GM12873 (cell line): ENCODE measurements at regions not wholly inside any gene's neighbourhood (a gene's known extent, or its start where the extent isn't known, plus 50 kb on each side); places are given as distances from the start of the nearest gene placed in this dataset.

Experiments used
- TF ChIP-seq, protein P1 (sequence below): IDR thresholded peaks from 2 replicates; pipeline ENCODE4 v1.5.1; 2012; ENCODE audit warnings: low read depth, mild to moderate bottlenecking, moderate library complexity, low read length, control low read depth; ENCODE audit not compliant: insufficient read depth; ENCODE audit errors: missing control alignments

DNA sequence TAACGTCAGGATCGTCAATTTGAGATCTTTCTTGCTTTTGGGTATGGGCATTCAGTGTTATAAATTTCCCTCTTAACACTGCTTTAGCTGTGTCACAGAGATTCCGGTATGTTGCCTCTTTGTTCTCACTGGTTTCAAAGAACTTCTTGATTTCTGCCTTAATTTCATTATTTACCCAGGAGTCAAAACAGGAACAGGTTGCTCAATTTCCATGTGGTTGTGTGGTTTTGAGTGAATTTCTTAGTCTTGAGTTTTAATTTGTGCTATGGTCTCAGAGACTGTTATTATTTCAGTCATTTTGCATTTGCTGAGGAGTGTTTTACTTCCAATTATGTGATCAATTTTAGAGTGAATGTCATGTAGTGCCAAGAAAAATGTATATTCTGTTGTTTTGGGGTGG is 153.1 kb downstream of the PCDH17 start:
- TF ChIP-seq, protein P1, sequence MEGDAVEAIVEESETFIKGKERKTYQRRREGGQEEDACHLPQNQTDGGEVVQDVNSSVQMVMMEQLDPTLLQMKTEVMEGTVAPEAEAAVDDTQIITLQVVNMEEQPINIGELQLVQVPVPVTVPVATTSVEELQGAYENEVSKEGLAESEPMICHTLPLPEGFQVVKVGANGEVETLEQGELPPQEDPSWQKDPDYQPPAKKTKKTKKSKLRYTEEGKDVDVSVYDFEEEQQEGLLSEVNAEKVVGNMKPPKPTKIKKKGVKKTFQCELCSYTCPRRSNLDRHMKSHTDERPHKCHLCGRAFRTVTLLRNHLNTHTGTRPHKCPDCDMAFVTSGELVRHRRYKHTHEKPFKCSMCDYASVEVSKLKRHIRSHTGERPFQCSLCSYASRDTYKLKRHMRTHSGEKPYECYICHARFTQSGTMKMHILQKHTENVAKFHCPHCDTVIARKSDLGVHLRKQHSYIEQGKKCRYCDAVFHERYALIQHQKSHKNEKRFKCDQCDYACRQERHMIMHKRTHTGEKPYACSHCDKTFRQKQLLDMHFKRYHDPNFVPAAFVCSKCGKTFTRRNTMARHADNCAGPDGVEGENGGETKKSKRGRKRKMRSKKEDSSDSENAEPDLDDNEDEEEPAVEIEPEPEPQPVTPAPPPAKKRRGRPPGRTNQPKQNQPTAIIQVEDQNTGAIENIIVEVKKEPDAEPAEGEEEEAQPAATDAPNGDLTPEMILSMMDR = no peak

DNA sequence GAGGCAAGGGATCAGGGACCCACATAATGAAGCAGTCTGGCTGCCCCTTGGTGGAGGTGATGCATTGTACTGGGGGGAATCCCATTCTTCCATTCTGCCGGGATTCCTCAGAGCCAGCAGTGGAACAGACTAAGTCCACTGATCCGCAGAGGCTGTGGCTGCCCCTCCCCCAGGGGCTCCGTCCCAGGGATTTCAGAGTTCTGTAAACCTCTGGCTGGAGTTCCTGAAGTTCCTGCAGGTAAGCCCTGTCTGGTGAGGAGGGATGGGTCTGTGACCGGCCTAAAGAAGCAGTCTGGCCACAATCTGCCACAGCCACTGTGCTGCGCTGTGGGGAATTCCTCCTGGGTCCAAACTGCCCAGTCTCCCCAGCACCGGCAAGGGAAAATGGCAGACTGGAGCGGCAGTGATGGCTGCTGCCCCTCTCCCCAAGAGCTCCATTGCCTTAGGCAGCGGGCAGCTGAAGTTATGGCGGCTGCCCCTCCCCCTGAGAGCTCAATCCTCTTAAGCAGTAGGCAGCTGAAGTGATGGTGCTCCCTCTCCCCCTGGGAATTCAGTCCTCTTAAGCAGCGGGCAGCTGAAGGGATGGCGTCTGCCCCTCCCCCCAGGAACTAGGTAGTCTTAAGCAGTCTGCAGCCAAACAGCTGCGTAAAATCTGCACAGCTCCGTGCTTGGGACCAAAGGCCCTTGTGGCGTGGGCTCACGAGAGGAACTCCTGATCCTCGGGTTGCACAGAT is 155.7 kb downstream of the PCDH17 start:
- TF ChIP-seq, protein P1 = no peak

DNA sequence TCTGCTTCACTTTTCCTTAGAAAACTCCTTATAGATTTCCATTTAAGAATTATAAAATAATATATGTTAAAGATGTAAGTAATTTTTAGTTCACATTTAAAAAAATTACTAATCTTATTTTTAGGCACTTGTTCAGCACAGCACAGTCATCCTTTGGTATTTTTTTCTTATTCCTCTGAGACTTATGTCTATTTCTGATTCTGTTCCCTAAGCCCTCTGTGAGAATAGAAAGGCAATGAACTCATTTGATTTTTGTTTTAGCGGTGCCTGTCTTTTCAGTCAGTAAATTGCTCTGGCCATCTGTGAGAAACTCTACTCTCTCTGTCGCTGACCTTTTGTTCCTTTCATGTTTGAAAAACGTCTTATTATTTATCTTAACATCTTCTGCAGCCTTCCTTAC is 168.1 kb downstream of the PCDH17 start:
- TF ChIP-seq, protein P1 = no peak

DNA sequence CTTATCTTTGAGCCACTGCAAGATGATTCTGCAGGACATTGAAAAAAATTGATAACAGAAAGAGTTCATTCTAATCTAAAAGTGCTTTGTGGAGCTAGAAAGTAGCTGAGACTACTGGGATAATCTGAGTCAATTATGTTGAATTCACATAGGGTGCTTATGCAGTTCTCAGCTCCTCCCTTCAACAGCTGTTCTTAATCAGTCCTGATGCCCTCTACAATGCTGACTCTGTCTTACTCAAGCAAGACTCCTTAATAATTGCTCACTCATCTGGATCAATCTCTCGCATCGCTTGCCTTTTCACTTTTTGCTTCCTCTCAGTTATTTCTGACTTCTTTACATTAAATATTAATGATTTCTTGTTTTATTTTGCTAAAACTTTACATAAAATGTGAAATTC is 182.1 kb downstream of the PCDH17 start:
- TF ChIP-seq, protein P1 = no peak

DNA sequence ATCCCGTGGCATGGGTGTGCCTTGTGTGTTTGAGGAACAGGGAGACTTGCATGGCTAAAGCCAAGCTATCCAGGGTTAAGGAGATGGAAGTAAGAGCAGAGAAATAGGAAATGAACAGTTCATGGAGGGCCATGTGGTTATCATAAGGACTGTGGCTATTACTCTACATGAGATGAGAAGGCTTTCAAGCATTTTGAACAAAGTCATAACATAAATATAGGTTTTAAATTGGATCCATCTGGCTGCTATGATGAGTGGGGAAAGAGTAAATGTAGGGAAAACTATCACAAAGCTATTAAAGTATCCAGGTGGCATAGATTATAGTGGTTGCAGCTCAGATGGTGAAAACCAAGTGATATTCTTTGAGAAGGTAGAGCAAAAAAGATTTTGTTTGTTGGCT is 184.1 kb downstream of the PCDH17 start:
- TF ChIP-seq, protein P1 = no peak

DNA sequence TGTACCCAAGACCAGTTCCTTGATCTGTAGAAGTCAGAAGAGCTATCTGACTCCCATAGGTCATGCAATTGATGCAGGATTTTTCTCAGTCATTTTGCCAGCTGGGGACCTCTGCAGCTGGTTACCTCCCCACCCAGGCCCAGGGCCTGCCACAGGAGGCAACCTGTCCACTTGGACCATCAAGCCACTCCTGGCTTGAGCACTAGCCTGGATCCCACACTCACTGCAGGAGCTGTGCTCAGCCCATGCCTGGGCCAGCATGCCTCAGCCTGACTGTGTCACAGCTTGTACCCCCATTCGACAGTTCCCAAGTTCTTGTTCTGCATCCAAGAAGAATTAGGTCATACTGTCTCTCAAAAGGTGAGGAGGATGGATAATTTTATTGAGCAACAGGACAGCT is 189.4 kb downstream of the PCDH17 start:
- TF ChIP-seq, protein P1 = no peak

DNA sequence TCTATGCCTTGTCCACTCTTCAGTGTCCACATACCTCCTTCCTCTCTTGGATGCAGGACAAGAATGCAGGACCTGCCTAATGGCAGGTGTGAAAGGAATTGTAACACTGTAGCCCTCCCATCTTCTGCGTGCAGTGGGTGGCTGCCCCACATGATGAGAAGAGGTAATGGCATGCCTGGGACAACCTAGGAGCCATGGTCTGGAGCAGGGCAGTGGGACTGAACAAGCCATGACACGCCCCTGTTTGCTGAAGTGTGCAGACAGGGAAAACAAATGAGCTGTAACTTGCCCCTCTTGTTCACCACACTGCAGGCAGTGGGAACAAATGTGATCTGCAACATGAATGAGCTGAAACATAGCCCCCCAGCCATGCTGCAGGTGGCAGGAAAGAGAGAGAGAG is 192.2 kb downstream of the PCDH17 start:
- TF ChIP-seq, protein P1 = no peak
